ENCODE measurements at regions not wholly inside any gene's neighbourhood (a gene's known extent, or its start where the extent isn't known, plus 50 kb on each side); places are given as distances from the start of the nearest gene placed in this dataset.
"Not testable (repeated sequence)": the region's sequence is repeated elsewhere in the genome, so short reads cannot be mapped to it uniquely, and the experiment has no call there.

DNA sequence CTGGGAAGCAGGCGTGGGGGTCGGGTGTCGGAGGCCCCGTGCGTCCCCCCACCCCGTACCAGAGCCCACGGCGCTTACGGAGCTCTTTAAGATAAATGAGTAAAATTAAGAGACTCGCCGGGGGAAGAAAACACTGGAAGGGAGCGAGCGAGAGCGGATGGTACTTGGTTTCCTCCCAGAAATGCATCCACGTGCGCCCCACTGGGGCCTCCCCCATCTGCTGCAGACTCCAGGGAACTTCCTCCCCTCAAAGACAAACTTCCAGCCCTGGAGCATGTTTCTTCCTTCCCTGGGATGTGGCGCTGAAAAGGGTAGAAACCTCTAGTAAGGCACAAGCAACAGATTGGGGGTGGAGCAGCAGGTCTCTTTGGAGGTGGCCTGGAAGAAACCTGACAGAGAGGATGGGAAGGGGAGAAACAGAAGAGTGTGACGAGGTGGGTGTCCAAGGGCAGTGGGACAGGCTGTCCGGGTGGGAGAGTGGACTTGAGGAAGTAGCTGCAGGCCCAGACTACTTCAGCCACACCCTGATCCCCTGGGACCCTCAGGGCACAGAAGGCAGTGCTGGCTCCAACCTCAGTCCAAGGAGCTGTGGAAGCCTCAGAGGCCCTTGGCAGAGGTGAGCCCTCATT, 91.2 kb downstream of the TRIM43 start:
- not testable (repeated sequence) for H3K36me3 ChIP-seq (ENCODE audit: control insufficient read depth in 1 of 2, insufficient read depth in 2 of 2, low read depth in 1 of 2, low read length in 2 of 2); H3K14ac ChIP-seq (ENCODE audit: low read length in 2 of 2); H3K4ac ChIP-seq (ENCODE audit: low read depth in 1 of 2, low read length in 2 of 2); H2BK12ac ChIP-seq (ENCODE audit: low read length in 2 of 2); H3K9me3 ChIP-seq (ENCODE audit: control insufficient read depth, low read length); H4K91ac ChIP-seq (ENCODE audit: low read length); H3K4me2 ChIP-seq (ENCODE audit: low read length, poor library complexity, severe bottlenecking); H2BK120ac ChIP-seq (ENCODE audit: low read depth, low read length); H2BK5ac ChIP-seq (ENCODE audit: low read depth, low read length, poor library complexity, severe bottlenecking); DNase-seq; H3K18ac ChIP-seq (ENCODE audit: low read depth in 1 of 2, low read length in 2 of 2); H3K23ac ChIP-seq (ENCODE audit: low read length in 2 of 2); H2BK15ac ChIP-seq (ENCODE audit: low read depth, poor library complexity, severe bottlenecking); H3K27ac ChIP-seq (ENCODE audit: low read length, poor library complexity, severe bottlenecking); H3K27me3 ChIP-seq (ENCODE audit: control insufficient read depth in 1 of 2, insufficient read depth in 1 of 2, low read length in 2 of 2); H3K79me1 ChIP-seq (replicated peaks; ENCODE audit: low read length, poor library complexity, severe bottlenecking); H4K8ac ChIP-seq (ENCODE audit: low read length); H2AFZ ChIP-seq (ENCODE audit: low read depth, low read length)
- H3K9ac ChIP-seq (ENCODE audit: low read length), result peak overlapping the region; percentile 90
- peak overlapping the region; percentile 80 for H2AK5ac ChIP-seq (ENCODE audit: low read length, severe bottlenecking)
- WGBS, result 54% methylated on average over 12 of the region's 19 CpGs
- peaks cover 13% of the 10 kb centered on the region for H3K4me1 ChIP-seq (ENCODE audit: control insufficient read depth, insufficient read depth, low read depth, low read length)
- peak overlapping the region in 1 of 2 experiments; percentile 72 for H3K4me3 ChIP-seq (ENCODE audit: insufficient read depth in 1 of 2, low read depth in 1 of 2, low read length in 2 of 2)

DNA sequence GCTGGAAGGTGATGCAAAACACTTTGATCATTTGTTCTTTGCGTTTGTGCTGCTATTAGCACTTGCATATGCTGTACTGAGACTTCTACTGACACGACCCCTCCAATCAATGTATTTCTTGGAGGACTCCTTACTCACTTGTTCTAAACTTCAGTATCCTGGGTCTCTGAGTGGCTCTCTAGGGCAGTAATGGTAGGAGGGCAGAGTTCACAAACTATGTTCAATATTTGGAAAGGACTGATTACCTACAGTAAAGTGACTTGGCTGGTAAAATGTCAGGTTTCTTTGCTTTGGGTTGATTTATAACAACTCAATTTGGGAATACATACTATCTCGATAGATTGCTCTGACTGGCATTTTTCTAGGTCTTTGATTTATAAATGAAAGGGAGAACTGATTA, 93.7 kb downstream of the TRIM43 start:
- 33% methylated on average over 1 of the region's 3 CpGs for WGBS
- Histone ChIP-seq H3K4me3 (ENCODE audit: insufficient read depth in 1 of 2, low read depth in 1 of 2, low read length in 2 of 2) (peak overlapping the region in 1 of 2 experiments; percentile 17), H3K23ac (ENCODE audit: low read length in 2 of 2) (no peak overlapping the region), H2BK15ac (ENCODE audit: low read depth, poor library complexity, severe bottlenecking) (no peak overlapping the region), H2BK5ac (ENCODE audit: low read depth, low read length, poor library complexity, severe bottlenecking) (no peak overlapping the region), H4K91ac (ENCODE audit: low read length) (no peak overlapping the region), H3K36me3 (ENCODE audit: control insufficient read depth in 1 of 2, insufficient read depth in 2 of 2, low read depth in 1 of 2, low read length in 2 of 2) (no peaks in the 10 kb centered on the region), H3K4me2 (ENCODE audit: low read length, poor library complexity, severe bottlenecking) (no peak overlapping the region), H3K18ac (ENCODE audit: low read depth in 1 of 2, low read length in 2 of 2) (no peak overlapping the region), H3K4me1 (ENCODE audit: control insufficient read depth, insufficient read depth, low read depth, low read length) (peaks cover 13% of the 10 kb centered on the region), H2AFZ (ENCODE audit: low read depth, low read length) (no peak overlapping the region), H2BK120ac (ENCODE audit: low read depth, low read length) (no peak overlapping the region), H3K14ac (ENCODE audit: low read length in 2 of 2) (no peak overlapping the region), H3K27me3 (ENCODE audit: control insufficient read depth in 1 of 2, insufficient read depth in 1 of 2, low read length in 2 of 2) (peaks cover 0 to 5% of the 10 kb centered on the region in 2 experiments), H2AK5ac (ENCODE audit: low read length, severe bottlenecking) (no peak overlapping the region), H3K27ac (ENCODE audit: low read length, poor library complexity, severe bottlenecking) (no peak overlapping the region), H4K8ac (ENCODE audit: low read length) (no peak overlapping the region), H3K79me1 (replicated peaks; ENCODE audit: low read length, poor library complexity, severe bottlenecking) (no peaks in the 10 kb centered on the region), H3K4ac (ENCODE audit: low read depth in 1 of 2, low read length in 2 of 2) (no peak overlapping the region), H3K9me3 (ENCODE audit: control insufficient read depth, low read length) (no peaks in the 10 kb centered on the region), H3K9ac (ENCODE audit: low read length) (peak overlapping the region; percentile 76), H2BK12ac (ENCODE audit: low read length in 2 of 2) (no peak overlapping the region)
- DNase-seq, result no peak

DNA sequence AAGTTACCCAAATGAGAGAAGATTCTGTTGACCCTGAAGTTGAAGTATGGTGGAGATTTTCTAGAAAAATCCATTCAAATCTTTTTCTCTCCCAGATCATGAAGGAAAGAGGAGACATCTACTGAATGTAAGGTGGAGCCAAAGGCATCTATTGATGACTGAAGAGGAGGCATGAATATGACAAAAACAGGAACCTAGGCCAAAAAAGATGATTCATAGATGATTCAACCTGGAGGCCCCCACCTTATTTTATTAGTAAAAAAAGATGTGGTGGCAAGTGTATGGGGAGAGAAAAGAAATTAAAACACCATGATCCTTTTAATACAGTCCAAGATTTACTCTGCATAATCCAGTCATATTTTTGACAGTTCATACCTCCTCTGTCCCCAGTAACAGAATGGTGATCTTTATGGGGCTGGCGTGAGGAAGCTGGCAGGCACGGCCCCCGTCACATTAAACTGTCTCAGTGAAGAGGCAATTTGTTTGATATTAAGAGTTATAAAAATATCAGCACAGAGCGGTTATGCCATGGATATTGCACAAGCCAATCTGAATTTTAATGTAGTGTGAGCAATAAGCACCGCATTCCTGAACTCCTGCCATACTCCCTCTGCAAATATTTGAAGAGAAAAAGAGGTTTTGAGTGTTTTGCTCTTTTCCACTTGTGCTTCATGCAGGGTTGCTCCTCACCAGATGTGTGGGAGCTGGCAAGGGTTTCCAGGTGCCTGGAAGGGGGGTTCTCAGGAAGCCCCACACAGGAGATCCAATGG, 94.4 kb downstream of the TRIM43 start:
- not testable (repeated sequence) for H4K8ac ChIP-seq (ENCODE audit: low read length); H3K27me3 ChIP-seq (ENCODE audit: control insufficient read depth in 1 of 2, insufficient read depth in 1 of 2, low read length in 2 of 2); H2BK5ac ChIP-seq (ENCODE audit: low read depth, low read length, poor library complexity, severe bottlenecking); H2AK5ac ChIP-seq (ENCODE audit: low read length, severe bottlenecking); H3K4ac ChIP-seq (ENCODE audit: low read depth in 1 of 2, low read length in 2 of 2); H3K36me3 ChIP-seq (ENCODE audit: control insufficient read depth in 1 of 2, insufficient read depth in 2 of 2, low read depth in 1 of 2, low read length in 2 of 2); H3K79me1 ChIP-seq (replicated peaks; ENCODE audit: low read length, poor library complexity, severe bottlenecking); DNase-seq; H2AFZ ChIP-seq (ENCODE audit: low read depth, low read length); H3K23ac ChIP-seq (ENCODE audit: low read length in 2 of 2); H2BK120ac ChIP-seq (ENCODE audit: low read depth, low read length); H4K91ac ChIP-seq (ENCODE audit: low read length); H2BK12ac ChIP-seq (ENCODE audit: low read length in 2 of 2); H2BK15ac ChIP-seq (ENCODE audit: low read depth, poor library complexity, severe bottlenecking); H3K27ac ChIP-seq (ENCODE audit: low read length, poor library complexity, severe bottlenecking); H3K9me3 ChIP-seq (ENCODE audit: control insufficient read depth, low read length); H3K14ac ChIP-seq (ENCODE audit: low read length in 2 of 2); H3K18ac ChIP-seq (ENCODE audit: low read depth in 1 of 2, low read length in 2 of 2); H3K4me2 ChIP-seq (ENCODE audit: low read length, poor library complexity, severe bottlenecking)
- Histone ChIP-seq H3K9ac (ENCODE audit: low read length) (peak overlapping the region; percentile 76), H3K4me1 (ENCODE audit: control insufficient read depth, insufficient read depth, low read depth, low read length) (peaks cover 11% of the 10 kb centered on the region), H3K4me3 (ENCODE audit: insufficient read depth in 1 of 2, low read depth in 1 of 2, low read length in 2 of 2) (peak overlapping the region in 1 of 2 experiments; percentile 37)
- WGBS, result 82% methylated on average over 4 of the region's 5 CpGs

DNA sequence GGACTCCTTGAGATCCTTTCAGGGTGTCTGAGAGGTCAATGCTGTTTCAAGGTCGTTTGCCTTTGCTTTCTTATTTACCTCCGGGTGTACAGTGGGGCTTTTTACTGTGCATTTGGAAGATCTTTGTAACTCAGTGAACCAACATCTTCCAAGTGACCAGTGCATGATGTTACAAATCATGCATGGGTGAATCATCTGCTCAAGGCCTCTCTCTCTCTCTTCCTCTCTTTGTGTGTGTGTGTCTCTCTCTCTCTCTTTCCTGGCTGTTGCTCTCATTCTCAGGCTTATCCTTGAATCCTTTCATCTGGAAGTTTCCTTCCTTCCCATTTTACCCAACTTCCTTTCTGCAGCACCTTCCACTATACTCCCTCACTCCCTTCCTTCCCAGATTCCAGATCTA, 96.1 kb downstream of the TRIM43 start:
- 88% methylated on average over 1 of the region's 2 CpGs for WGBS
- not testable (repeated sequence) for H4K91ac ChIP-seq (ENCODE audit: low read length); H3K4me3 ChIP-seq (ENCODE audit: insufficient read depth in 1 of 2, low read depth in 1 of 2, low read length in 2 of 2); H3K4me1 ChIP-seq (ENCODE audit: control insufficient read depth, insufficient read depth, low read depth, low read length); H2BK12ac ChIP-seq (ENCODE audit: low read length in 2 of 2); H2AK5ac ChIP-seq (ENCODE audit: low read length, severe bottlenecking); DNase-seq; H3K79me1 ChIP-seq (replicated peaks; ENCODE audit: low read length, poor library complexity, severe bottlenecking); H2BK15ac ChIP-seq (ENCODE audit: low read depth, poor library complexity, severe bottlenecking); H3K36me3 ChIP-seq (ENCODE audit: control insufficient read depth in 1 of 2, insufficient read depth in 2 of 2, low read depth in 1 of 2, low read length in 2 of 2); H3K27me3 ChIP-seq (ENCODE audit: control insufficient read depth in 1 of 2, insufficient read depth in 1 of 2, low read length in 2 of 2); H2BK5ac ChIP-seq (ENCODE audit: low read depth, low read length, poor library complexity, severe bottlenecking); H3K27ac ChIP-seq (ENCODE audit: low read length, poor library complexity, severe bottlenecking); H2AFZ ChIP-seq (ENCODE audit: low read depth, low read length); H4K8ac ChIP-seq (ENCODE audit: low read length); H3K23ac ChIP-seq (ENCODE audit: low read length in 2 of 2); H2BK120ac ChIP-seq (ENCODE audit: low read depth, low read length); H3K9me3 ChIP-seq (ENCODE audit: control insufficient read depth, low read length); H3K4ac ChIP-seq (ENCODE audit: low read depth in 1 of 2, low read length in 2 of 2); H3K4me2 ChIP-seq (ENCODE audit: low read length, poor library complexity, severe bottlenecking); H3K14ac ChIP-seq (ENCODE audit: low read length in 2 of 2); H3K18ac ChIP-seq (ENCODE audit: low read depth in 1 of 2, low read length in 2 of 2)
- peak overlapping the region; percentile 76 for H3K9ac ChIP-seq (ENCODE audit: low read length)
